GM23248 (cell line): ENCODE measurements at regions not wholly inside any gene's neighbourhood (a gene's known extent, or its start where the extent isn't known, plus 50 kb on each side); places are given as distances from the start of the nearest gene placed in this dataset.
"Not testable (repeated sequence)": the region's sequence is repeated elsewhere in the genome, so short reads cannot be mapped to it uniquely, and the experiment has no call there.

Experiments used
- DNase-seq: peaks from one replicate; pipeline ENCODE4 v3.0.0-alpha.2; 2015
- H2AFZ ChIP-seq: fragments of 200-600 bp; sonication (generic); 2 replicates; pipeline ENCODE4 v1.6.1; 2016; ENCODE audit warnings: antibody characterized with exemption
- H3F3A ChIP-seq: fragments of 200-600 bp; sonication (generic); 2 replicates; pipeline ENCODE4 v1.6.1; 2016; ENCODE audit warnings: mild to moderate bottlenecking, antibody characterized with exemption, mixed run types; ENCODE audit not compliant: insufficient read depth
- H3K27ac ChIP-seq: fragments of 200-600 bp; sonication (generic); 2 replicates; pipeline ENCODE4 v1.5.1; 2016; ENCODE audit warnings: mild to moderate bottlenecking
- H3K27me3 ChIP-seq: fragments of 200-600 bp; sonication (generic); replicated peaks from 2 replicates; pipeline ENCODE4 v1.6.1; 2016; ENCODE audit warnings: mild to moderate bottlenecking; ENCODE audit not compliant: insufficient read depth
- H3K36me3 ChIP-seq: fragments of 200-600 bp; sonication (generic); 2 replicates; pipeline ENCODE4 v1.6.1; 2016; ENCODE audit warnings: low read depth, mild to moderate bottlenecking
- H3K4me1 ChIP-seq: fragments of 200-600 bp; sonication (generic); 2 replicates; pipeline ENCODE4 v1.6.1; 2016; ENCODE audit warnings: mild to moderate bottlenecking; ENCODE audit not compliant: insufficient read depth
- H3K4me2 ChIP-seq: fragments of 200-600 bp; sonication (generic); one replicate; pipeline ENCODE4 v1.6.1; 2016; ENCODE audit warnings: mild to moderate bottlenecking; ENCODE audit not compliant: unreplicated experiment
- H3K4me3 ChIP-seq: fragments of 200-600 bp; sonication (generic); 2 replicates; pipeline ENCODE4 v1.5.1; 2016; ENCODE audit warnings: mild to moderate bottlenecking
- H3K79me2 ChIP-seq: fragments of 200-600 bp; sonication (generic); 2 replicates; pipeline ENCODE4 v1.6.1; 2016; ENCODE audit warnings: mild to moderate bottlenecking; ENCODE audit not compliant: insufficient read depth
- H3K9ac ChIP-seq: fragments of 200-600 bp; sonication (generic); 2 replicates; pipeline ENCODE4 v1.6.1; 2016; ENCODE audit warnings: mild to moderate bottlenecking
- H3K9me2 ChIP-seq: fragments of 200-600 bp; sonication (generic); 2 replicates; pipeline ENCODE4 v1.6.1; 2016; ENCODE audit warnings: mixed run types, mild to moderate bottlenecking, moderate library complexity; ENCODE audit not compliant: insufficient read depth
- H3K9me3 ChIP-seq: fragments of 200-600 bp; sonication (generic); one replicate; pipeline ENCODE4 v1.6.1; 2017; ENCODE audit warnings: low read depth
- H4K20me1 ChIP-seq: fragments of 200-600 bp; sonication (generic); 2 replicates; pipeline ENCODE4 v1.6.0; 2016; ENCODE audit not compliant: insufficient read depth
- EZH2 ChIP-seq: fragments of 200-600 bp; sonication (generic); IDR thresholded peaks from 2 replicates; pipeline ENCODE4 v1.6.1; 2018; ENCODE audit warnings: antibody characterized with exemption, mild to moderate bottlenecking; ENCODE audit not compliant: insufficient read depth, poor library complexity, severe bottlenecking
- EZH2phosphoT487 ChIP-seq: fragments of 200-600 bp; sonication (generic); IDR thresholded peaks from 2 replicates; pipeline ENCODE4 v1.6.1; 2018; ENCODE audit warnings: antibody characterized with exemption, moderate library complexity, mild to moderate bottlenecking, low read depth; ENCODE audit not compliant: insufficient read depth
- WGBS, 2 experiments: methylation state at CpG; one replicate each; pipeline ENCODE4 v1.1.6; 2015 to 2017; ENCODE audit warnings: low lambda C conversion rate in 2 of 2, low coverage in 1 of 2; ENCODE audit errors: missing lambda C conversion rate in 2 of 2; 5-methylcytosine and 5-hydroxymethylcytosine counted together
- in situ Hi-C: fragments of 300-500 bp; cut with MboI; formaldehyde crosslinking; loops from 2 replicates; pipeline ENCODE4 v1.15.0; 2020

- H3K27me3 ChIP-seq: no peaks in the 10 kb centered on the region
- H4K20me1 ChIP-seq: no peaks in the 10 kb centered on the region
- H3K9ac ChIP-seq: no peak overlapping the region
- no peaks in the 10 kb centered on the region for H3K9me2 ChIP-seq
- DNase-seq: no peak
- H3K36me3 ChIP-seq: no peaks in the 10 kb centered on the region
- no peak overlapping the region for H2AFZ ChIP-seq
- no peak overlapping the region for H3K27ac ChIP-seq
- TF ChIP-seq EZH2phosphoT487: no peak
- no peak for TF ChIP-seq EZH2
- no peaks in the 10 kb centered on the region for H3K79me2 ChIP-seq
- 50% methylated on average over 1 of the region's 1 CpG; no CpG with 5 or more reads in 1 of the 2 experiments for WGBS, 2 experiments
- in situ Hi-C loops: no loop called here
- no peaks in the 10 kb centered on the region for H3K4me1 ChIP-seq
- no peaks in the 10 kb centered on the region for H3F3A ChIP-seq
- H3K4me2 ChIP-seq: no peak overlapping the region
- no peak overlapping the region for H3K4me3 ChIP-seq
- H3K9me3 ChIP-seq: no peaks in the 10 kb centered on the region
These were observed 393.8 kb downstream of the MAGEE1 start for GRCh38 chrX:76821276-76821675.

DNA sequence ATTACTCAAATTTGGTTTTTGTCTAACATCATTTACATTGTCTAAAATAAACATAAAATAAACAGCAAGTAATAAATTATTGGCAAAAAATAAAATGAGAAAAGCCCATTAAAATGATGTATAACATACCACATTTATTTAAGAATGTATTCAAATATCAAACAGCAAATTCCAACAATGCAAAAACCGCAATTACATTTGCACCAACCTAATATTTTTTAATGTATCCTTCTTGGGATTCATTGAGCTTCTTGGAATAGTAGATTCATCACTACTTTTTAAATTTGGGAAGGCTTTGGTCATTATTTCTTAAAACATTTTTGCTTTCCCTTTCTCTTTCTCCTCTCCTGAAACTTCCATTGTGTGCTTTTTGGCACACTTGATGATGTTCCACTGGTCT lies 400.2 kb downstream of the MAGEE1 start:
- no peak overlapping the region for H3K27ac ChIP-seq
- 0% methylated on average over 1 of the region's 1 CpG for WGBS, 2 experiments
- H3K36me3 ChIP-seq: no peaks in the 10 kb centered on the region
- H3K4me1 ChIP-seq: no peaks in the 10 kb centered on the region
- H3K9me3 ChIP-seq: no peaks in the 10 kb centered on the region
- H4K20me1 ChIP-seq: no peaks in the 10 kb centered on the region
- DNase-seq: no peak
- TF ChIP-seq EZH2 (no peak), EZH2phosphoT487 (no peak)
- no peaks in the 10 kb centered on the region for H3K27me3 ChIP-seq
- no peak overlapping the region for H3K4me2 ChIP-seq
- H3K4me3 ChIP-seq: no peak overlapping the region
- no peak overlapping the region for H2AFZ ChIP-seq
- no peaks in the 10 kb centered on the region for H3F3A ChIP-seq
- H3K9me2 ChIP-seq: no peaks in the 10 kb centered on the region
- in situ Hi-C loops: no loop called here
- no peak overlapping the region for H3K9ac ChIP-seq
- no peaks in the 10 kb centered on the region for H3K79me2 ChIP-seq

DNA sequence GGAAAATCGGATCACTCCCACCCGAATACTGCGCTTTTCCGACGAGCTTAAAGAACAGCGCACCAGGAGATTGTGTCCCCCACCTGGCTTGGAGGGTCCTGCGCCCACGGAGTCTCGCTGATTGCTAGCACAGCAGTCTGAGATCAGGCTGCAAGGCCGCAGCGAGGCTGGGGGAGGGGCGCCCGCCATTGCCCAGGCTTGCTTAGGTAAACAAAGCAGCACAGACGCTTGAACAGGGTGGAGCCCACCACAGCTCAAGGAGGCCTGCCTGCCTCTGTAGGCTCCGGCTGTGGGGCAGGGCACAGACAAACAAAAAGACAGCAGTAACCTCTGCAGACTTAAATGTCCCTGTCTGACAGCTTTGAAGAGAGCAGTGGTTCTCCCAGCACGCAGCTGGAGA lies 413.4 kb downstream of the MAGEE1 start:
- DNase-seq, H3K9me3 ChIP-seq, H3K27me3 ChIP-seq, H3F3A ChIP-seq, H4K20me1 ChIP-seq, H2AFZ ChIP-seq, in situ Hi-C loops, H3K4me3 ChIP-seq, H3K9ac ChIP-seq, H3K9me2 ChIP-seq, H3K4me2 ChIP-seq, H3K79me2 ChIP-seq, H3K27ac ChIP-seq, H3K36me3 ChIP-seq, H3K4me1 ChIP-seq: not testable (repeated sequence)
- 18 to 33% methylated on average over 10 to 13 of the region's 16 CpGs for WGBS, 2 experiments

- no peaks in the 10 kb centered on the region for H3K79me2 ChIP-seq
- peak; percentile 0 for DNase-seq
- no peak overlapping the region for H2AFZ ChIP-seq
- H3K4me1 ChIP-seq: no peaks in the 10 kb centered on the region
- H3K4me3 ChIP-seq: no peak overlapping the region
- 20 to 21% methylated on average over 4 of the region's 4 CpGs for WGBS, 2 experiments
- TF ChIP-seq EZH2phosphoT487 (no peak), EZH2 (no peak)
- no peak overlapping the region for H3K9ac ChIP-seq
- H3K4me2 ChIP-seq: no peak overlapping the region
- no peak overlapping the region for H3K27ac ChIP-seq
- H3K27me3 ChIP-seq: no peaks in the 10 kb centered on the region
- H3K36me3 ChIP-seq: no peaks in the 10 kb centered on the region
- H3K9me3 ChIP-seq: no peaks in the 10 kb centered on the region
- H3K9me2 ChIP-seq: no peaks in the 10 kb centered on the region
- no peaks in the 10 kb centered on the region for H3F3A ChIP-seq
- in situ Hi-C loops: no loop called here
- H4K20me1 ChIP-seq: no peaks in the 10 kb centered on the region
These were observed 423.3 kb downstream of the MAGEE1 start for GRCh38 chrX:76850851-76851250.

DNA sequence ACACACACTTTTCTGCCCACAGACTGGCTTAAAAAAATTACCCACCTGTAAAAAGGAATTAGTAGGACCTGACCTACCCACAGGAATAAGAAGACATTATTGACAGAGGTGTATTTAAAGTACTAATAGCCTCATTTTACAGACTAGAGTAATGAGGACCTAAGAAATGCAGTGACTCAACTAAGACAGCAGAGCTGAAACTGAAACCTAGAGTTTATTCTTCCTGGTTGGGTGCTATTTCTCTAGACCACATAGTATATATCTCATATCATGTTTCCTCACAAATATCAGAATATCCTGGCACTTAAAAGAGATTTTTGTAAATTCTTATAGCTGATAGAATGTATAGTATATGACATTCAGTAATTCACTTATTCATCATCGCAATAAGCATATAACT lies 435.0 kb downstream of the MAGEE1 start:
- Histone ChIP-seq H3K9me3 (no peaks in the 10 kb centered on the region), H3K4me1 (no peaks in the 10 kb centered on the region), H3K4me3 (no peak overlapping the region), H3F3A (no peaks in the 10 kb centered on the region), H3K79me2 (no peaks in the 10 kb centered on the region), H2AFZ (no peak overlapping the region), H4K20me1 (no peaks in the 10 kb centered on the region), H3K27me3 (no peaks in the 10 kb centered on the region), H3K4me2 (no peak overlapping the region), H3K9me2 (no peaks in the 10 kb centered on the region), H3K27ac (no peak overlapping the region), H3K36me3 (no peaks in the 10 kb centered on the region), H3K9ac (no peak overlapping the region)
- 13 to 48% methylated on average over 1 of the region's 1 CpG for WGBS, 2 experiments
- DNase-seq: no peak
- TF ChIP-seq EZH2 (no peak), EZH2phosphoT487 (no peak)
- in situ Hi-C loops: no loop called here
